ENCODE measurements at regions not wholly inside any gene's neighbourhood (a gene's known extent, or its start where the extent isn't known, plus 50 kb on each side); places are given as distances from the start of the nearest gene placed in this dataset.
A peak's percentile ranks its signal among the peaks of the same experiment; 100 is the strongest.
"Not testable (repeated sequence)": the region's sequence is repeated elsewhere in the genome, so short reads cannot be mapped to it uniquely, and the experiment has no call there.

DNA sequence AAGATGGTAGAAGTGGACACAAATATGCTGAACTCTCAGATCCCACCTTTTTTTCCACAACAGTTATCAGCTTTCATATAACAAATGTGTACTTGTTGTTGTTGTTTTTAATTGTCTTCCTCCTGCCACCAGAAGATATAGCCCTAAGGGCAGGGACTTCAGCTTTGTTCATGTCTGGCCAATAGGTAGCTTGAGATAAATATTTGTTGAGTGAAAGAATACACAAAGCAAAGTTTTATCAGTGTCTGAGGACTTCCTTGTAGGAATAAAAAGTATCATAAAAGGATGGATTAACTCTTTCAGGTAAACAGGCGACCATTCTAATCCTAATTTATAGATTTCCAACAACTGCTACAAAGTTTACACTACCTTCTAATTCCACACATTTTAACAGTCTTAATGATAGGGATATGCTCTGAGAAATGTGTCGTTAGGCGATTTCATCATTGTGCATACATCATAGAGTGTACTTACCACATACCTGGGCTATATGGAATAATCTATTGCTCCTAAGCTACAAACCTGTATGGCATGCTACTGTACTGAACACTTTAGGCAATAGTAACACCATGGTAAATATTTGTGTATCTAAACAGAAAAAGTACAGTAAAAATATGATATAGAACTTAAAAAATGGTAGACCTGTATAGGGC, 186.1 kb downstream of the ATOH1 start:
- no peak for DNase-seq (ENCODE audit: low read depth)

- no peak for DNase-seq (ENCODE audit: low read depth)
Measured at GRCh38 chr4:94015956-94016355, 187.4 kb downstream of the ATOH1 start.

DNA sequence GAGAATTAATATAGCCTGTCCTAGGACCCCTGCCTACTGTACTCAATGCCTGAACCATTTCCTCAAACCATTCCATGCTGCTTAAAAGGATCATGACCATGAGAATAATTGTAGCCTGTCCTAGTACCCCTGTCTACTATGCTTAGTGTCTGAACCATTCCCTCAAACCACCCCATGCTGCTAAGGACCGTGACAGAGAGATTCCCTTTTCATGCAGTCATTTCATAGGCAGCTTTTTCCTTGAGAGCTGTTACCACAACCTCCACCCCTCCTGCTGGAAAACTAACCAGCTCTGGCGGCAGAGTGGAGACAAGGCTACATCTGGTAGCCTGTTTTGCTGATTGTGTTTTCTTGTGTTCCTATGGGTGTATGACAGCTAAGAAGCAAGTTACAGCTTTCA, 174.9 kb upstream of the SMARCAD1 start:
- peak; percentile 63 for DNase-seq (ENCODE audit: low read depth)

DNA sequence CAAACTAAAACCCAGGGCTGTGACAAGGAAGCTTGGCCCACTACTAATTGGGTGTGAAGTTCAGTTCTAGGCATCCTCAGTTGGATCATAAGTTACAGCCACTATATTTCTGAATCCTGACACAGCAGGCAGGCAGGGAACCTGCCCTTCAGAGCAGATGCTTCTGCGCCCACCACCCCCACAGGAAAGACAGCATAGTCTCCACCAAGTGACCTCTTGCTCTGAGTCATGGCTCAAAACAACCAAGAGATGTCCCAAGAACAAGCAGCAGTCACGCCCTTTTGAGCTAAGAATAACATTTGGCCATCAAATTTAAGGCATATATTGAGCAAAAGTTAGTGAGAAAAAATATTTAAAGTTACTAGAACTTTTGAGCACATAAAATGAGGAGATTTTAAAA, 170.7 kb upstream of the SMARCAD1 start:
- peak; percentile 34 for DNase-seq (ENCODE audit: low read depth)

GRCh38 chr4:94038195-94038594, 169.5 kb upstream of the SMARCAD1 start:
- DNase-seq (ENCODE audit: low read depth): no peak

DNA sequence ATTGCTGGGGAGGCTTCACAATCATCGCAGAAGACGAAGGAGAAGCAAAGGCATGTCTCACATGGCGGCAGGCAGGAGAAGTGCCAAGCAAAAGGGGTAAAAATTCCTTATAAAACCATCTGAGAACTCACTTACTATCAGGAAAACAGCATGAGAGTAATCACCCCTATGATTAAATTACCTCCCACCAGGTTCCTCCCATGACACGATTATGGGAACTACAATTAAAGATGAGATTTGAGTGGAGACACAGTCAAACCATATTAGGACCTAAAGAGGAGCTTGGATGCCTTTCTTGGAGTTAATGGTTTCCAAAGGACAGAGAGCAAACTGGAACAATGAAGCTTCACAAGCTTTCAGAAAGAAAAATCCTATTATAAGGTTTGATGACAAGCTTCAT, 168.4 kb upstream of the SMARCAD1 start:
- DNase-seq (ENCODE audit: low read depth): no peak

DNA sequence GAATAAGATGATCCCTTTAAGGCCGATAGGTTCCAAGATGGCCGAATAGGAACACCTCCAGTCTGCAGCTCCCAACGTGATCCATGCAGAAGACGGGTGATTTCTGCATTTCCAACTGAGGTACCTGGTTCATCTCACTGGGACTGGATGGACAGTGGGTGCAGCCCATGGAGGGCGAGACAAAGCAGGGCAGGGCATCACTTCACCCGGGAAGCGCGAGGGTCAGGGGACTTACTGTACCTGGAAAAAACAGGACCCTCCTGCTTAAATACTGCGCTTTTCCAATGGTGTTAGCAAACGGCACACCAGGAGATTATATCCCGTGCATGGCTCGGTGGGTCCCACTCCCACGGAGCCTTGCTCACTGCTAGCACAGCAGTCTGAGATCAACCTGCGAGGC, 163.2 kb upstream of the SMARCAD1 start:
- not testable (repeated sequence) for DNase-seq (ENCODE audit: low read depth)

GRCh38 chr4:94063084-94063483, 144.6 kb upstream of the SMARCAD1 start:
- no peak for DNase-seq (ENCODE audit: low read depth)

GRCh38 chr4:94068753-94069719, 138.6 kb upstream of the SMARCAD1 start:
- peak; percentile 3 for DNase-seq (ENCODE audit: low read depth)

DNA sequence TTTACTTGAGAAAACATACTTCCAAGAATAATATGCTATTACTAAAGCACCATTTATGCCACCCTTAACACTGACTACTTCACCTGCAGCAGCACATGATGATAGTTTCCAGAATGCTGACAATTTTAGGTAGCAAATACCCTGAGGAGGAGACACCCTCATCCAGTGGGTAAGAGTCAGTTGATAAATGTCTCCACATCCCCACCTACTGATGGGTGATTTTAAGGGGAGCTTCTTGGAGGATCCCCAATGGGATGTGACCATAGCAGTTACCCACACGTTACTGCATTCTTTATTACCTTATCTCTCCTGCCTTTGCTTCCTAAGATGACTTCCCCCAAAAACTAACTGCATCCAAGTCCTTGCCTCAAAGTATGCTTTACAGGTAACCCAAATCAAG, 131.2 kb upstream of the SMARCAD1 start:
- DNase-seq (ENCODE audit: low read depth): no peak

DNA sequence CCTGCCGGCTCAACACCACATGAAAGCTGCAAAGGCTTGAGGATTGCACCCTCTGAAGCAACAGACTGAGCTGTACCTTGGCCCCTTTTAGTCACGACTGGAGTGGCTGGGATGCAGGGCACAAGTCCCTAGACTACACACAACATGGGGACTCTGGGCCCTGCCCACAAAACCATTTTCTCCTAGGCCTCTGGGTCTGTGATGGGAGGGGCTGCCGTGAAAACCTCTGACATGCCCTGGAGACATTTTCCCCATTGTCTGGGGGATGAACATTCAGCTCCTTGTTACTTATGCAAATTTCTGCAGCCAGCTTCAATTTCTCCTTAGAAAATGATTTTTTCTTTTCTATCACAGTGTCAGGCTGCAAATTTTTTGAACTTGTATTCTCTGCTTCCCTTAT, 123.5 kb upstream of the SMARCAD1 start:
- DNase-seq (ENCODE audit: low read depth): no peak

DNA sequence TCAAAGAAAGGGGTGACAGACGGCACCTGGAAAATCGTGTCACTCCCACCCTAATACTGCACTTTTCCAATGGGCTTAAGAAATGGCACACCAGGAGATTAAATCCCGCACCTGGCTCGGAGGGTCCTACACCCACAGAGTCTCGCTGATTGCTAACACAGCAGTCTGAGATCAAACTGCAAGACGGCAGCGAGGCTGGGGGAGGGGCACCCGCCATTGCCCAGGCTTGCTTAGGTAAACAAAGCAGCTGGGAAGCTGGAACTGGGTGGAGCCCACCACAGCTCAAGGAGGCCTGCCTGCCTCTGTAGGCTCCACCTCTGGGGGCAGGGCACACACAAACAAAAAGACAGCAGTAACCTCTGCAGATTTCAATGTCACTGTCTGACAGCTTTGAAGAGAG, 108.5 kb upstream of the SMARCAD1 start:
- DNase-seq (ENCODE audit: low read depth): not testable (repeated sequence)

- DNase-seq (ENCODE audit: low read depth): no peak
Measured at GRCh38 chr4:94112644-94113043, 95.0 kb upstream of the SMARCAD1 start.

DNA sequence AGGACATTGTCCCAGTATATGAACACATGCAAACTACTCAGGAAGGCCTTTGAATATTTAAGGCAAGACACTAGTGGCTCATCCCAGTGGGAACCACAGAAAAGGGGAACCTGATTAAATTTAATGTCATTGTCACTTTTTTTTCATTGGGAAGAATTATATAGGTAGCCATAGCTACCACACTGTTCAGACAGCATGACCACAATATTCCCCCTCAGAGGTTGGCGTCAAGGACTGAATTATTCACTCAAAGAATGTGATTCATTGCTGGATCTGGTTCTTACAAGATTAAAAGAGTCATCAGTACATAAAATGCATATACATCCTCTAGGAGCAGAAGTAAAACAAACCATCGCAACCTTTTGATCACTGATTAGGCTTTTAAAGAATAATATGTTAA, 92.0 kb upstream of the SMARCAD1 start:
- DNase-seq (ENCODE audit: low read depth): no peak

DNA sequence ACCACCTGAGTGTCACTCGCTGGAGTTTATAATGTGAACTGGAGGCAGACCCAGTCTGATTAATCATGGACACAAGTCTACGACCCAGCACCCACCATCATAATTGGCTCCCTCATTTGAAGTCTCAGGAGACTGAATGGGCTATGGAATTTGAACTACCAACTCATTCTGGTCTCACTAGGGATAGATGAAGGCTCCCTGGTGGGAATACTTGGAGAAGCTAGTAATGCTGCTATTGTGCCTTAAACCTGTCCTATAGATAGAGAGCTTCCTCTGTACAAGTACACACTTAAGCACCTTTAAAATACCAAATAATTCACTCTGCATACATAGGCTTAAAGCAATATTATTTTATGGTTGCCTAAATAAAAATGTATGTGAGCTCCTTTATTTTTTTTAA, 90.8 kb upstream of the SMARCAD1 start:
- no peak for DNase-seq (ENCODE audit: low read depth)

GRCh38 chr4:94126669-94127068, 81.0 kb upstream of the SMARCAD1 start:
- DNase-seq (ENCODE audit: low read depth): peak; percentile 12

GRCh38 chr4:94127707-94128328, 79.8 kb upstream of the SMARCAD1 start:
- peak; percentile 49 for DNase-seq (ENCODE audit: low read depth)

GRCh38 chr4:94131212-94131611, 76.5 kb upstream of the SMARCAD1 start:
- peak; percentile 53 for DNase-seq (ENCODE audit: low read depth)

GRCh38 chr4:94135701-94136100, 72.0 kb upstream of the SMARCAD1 start:
- DNase-seq (ENCODE audit: low read depth): no peak

- no peak for DNase-seq (ENCODE audit: low read depth)
Measured at GRCh38 chr4:94139931-94140612, 67.6 kb upstream of the SMARCAD1 start.

DNA sequence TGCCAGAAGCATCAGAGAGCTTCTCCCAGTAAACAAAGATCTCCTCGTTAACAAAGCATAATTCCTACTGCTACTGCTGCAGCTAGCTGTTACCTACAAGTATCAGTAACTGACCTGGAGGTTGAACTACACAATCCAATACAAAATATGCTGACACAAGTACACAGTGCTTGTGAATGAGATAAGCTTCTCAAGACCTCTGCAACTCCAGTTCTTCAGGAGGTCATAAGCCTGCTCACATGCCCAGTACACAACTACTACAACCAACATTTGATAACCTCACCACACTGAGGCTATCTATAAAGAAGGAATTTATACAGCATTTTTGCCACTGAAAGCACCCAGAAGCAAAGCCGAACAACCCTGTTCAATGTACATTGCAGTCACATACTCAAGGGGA, 66.7 kb upstream of the SMARCAD1 start:
- no peak for DNase-seq (ENCODE audit: low read depth)

DNA sequence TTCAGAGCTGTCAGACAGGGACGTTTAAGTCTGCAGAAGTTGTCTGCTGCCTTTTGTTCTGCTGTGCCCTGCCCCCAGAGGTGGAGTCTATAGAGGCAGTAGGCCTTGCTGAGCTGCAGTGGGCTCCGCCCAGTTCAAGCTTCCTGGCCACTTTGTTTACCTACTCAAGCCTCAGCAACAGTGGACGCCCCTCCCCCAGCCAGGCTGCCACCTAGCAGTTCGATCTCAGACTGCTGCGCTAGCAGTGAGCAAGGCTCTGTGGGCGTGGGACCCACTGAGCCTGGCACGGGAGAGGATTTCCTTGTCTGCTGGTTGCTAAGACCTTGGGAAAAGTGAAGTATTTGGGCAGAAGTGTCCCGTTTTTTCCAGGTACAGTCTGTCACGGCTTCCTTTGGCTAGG, 59.6 kb upstream of the SMARCAD1 start:
- not testable (repeated sequence) for DNase-seq (ENCODE audit: low read depth)

Data from myocyte (in vitro differentiated cells).